Karpas-422 (cell line): ENCODE measurements at regions not wholly inside any gene's neighbourhood (a gene's known extent, or its start where the extent isn't known, plus 50 kb on each side); places are given as distances from the start of the nearest gene placed in this dataset.

ENCODE experiments used
- DNase-seq: peaks from one replicate; pipeline ENCODE4 v3.0.0-alpha.2; 2015
- H2AFZ ChIP-seq: fragments of 200-600 bp; sonication (generic); 2 replicates; pipeline ENCODE4 v1.6.1; 2014; ENCODE audit warnings: antibody characterized with exemption, low read length, mixed read lengths
- H3K27ac ChIP-seq: fragments of 200-600 bp; sonication (generic); 2 replicates; pipeline ENCODE4 v1.5.1; 2014; ENCODE audit warnings: mild to moderate bottlenecking, low read length, moderate library complexity
- H3K27me3 ChIP-seq: fragments of 200-600 bp; sonication (generic); 2 replicates; pipeline ENCODE4 v1.6.1; 2014; ENCODE audit warnings: low read length, mixed read lengths
- H3K36me3 ChIP-seq: fragments of 200-600 bp; sonication (generic); 2 replicates; pipeline ENCODE4 v1.6.1; 2014; ENCODE audit warnings: low read length, mixed read lengths; ENCODE audit not compliant: insufficient read depth
- H3K4me1 ChIP-seq: fragments of 200-600 bp; sonication (generic); 2 replicates; pipeline ENCODE4 v1.6.1; 2014; ENCODE audit warnings: mild to moderate bottlenecking, low read length, mixed read lengths
- H3K4me2 ChIP-seq: fragments of 200-600 bp; sonication (generic); 2 replicates; pipeline ENCODE4 v1.6.1; 2014; ENCODE audit warnings: low read length, low read depth, mild to moderate bottlenecking; ENCODE audit not compliant: poor library complexity, severe bottlenecking
- H3K4me3 ChIP-seq: fragments of 200-600 bp; sonication (generic); 2 replicates; pipeline ENCODE4 v1.5.1; 2014; ENCODE audit warnings: mild to moderate bottlenecking, antibody characterized with exemption, low read length, mixed read lengths
- H3K79me2 ChIP-seq: fragments of 200-600 bp; sonication (generic); 2 replicates; pipeline ENCODE4 v1.6.1; 2014; ENCODE audit warnings: mild to moderate bottlenecking, low read length, mixed read lengths
- H3K9ac ChIP-seq: fragments of 200-600 bp; sonication (generic); 2 replicates; pipeline ENCODE4 v1.6.0; 2014; ENCODE audit warnings: low read length
- H3K9me2 ChIP-seq: fragments of 200-600 bp; sonication (generic), shearing (Covaris generic); replicated peaks from 2 replicates; pipeline ENCODE4 v1.6.0; 2014; ENCODE audit warnings: mild to moderate bottlenecking, low read length, moderate library complexity; ENCODE audit not compliant: insufficient read depth
- H3K9me3 ChIP-seq: fragments of 300-700, 200-600 bp; sonication (generic); 2 replicates; pipeline ENCODE4 v1.6.1; 2014; ENCODE audit warnings: low read length, mixed read lengths
- H4K20me1 ChIP-seq: fragments of 200-600 bp; sonication (generic); 2 replicates; pipeline ENCODE4 v1.6.1; 2014; ENCODE audit warnings: mild to moderate bottlenecking, antibody characterized with exemption, low read length, low read depth; ENCODE audit not compliant: insufficient read depth

DNA sequence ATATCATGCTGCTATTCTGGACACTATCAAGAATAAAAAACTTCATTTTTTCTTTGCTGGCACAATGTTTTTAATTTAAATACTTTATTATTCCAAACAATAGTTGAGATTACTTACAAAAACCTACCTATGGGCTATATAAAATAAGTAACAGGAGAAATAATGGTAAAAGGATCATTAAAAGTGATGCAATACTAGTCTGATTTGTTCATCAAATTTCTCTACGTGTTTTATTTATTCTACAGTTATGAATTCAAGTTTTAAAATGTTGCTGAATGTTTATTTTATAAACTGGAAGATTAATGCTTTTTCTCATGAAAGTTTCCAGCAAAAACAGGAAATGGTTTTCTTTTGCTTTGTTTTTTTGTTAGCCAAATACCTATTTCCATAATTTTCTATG, 662.4 kb upstream of the BRINP3 start:
- Histone ChIP-seq H3K27me3 (no peaks in the 10 kb centered on the region), H4K20me1 (no peaks in the 10 kb centered on the region), H2AFZ (no peak overlapping the region), H3K79me2 (no peaks in the 10 kb centered on the region), H3K9ac (no peak overlapping the region), H3K9me2 (no peaks in the 10 kb centered on the region), H3K36me3 (no peaks in the 10 kb centered on the region), H3K4me2 (no peak overlapping the region), H3K4me1 (no peaks in the 10 kb centered on the region), H3K9me3 (no peaks in the 10 kb centered on the region; the same call in 1 of the 2 replicates), H3K4me3 (no peak overlapping the region), H3K27ac (no peak overlapping the region)
- no peak for DNase-seq

DNA sequence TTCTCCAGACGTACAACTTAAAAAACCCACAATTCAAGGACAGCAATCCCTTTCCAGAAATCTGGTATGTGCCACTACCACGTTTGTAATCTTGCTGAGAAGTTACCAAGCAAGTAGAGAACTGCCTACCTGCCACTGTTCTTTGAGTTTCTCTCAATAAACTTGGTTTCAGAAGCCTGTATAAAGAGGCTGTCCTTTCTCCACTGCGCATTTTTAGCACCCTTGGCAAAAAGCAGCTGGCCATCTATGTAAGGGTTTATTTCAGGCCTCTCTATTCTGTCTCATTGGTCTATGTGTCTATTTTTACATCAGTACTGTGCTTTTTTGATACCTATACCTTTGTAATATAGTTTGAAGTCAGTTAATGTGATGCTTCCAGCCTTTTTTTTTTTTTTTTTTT, 665.1 kb upstream of the BRINP3 start:
- Histone ChIP-seq H3K36me3 (no peaks in the 10 kb centered on the region), H3K4me3 (no peak overlapping the region), H3K9me2 (no peaks in the 10 kb centered on the region), H4K20me1 (no peaks in the 10 kb centered on the region), H3K9ac (no peak overlapping the region), H3K4me2 (no peak overlapping the region), H3K79me2 (no peaks in the 10 kb centered on the region), H3K9me3 (peaks cover 3% of the 10 kb centered on the region; the same call in 1 of the 2 replicates), H3K27ac (no peak overlapping the region), H3K27me3 (no peaks in the 10 kb centered on the region), H2AFZ (no peak overlapping the region), H3K4me1 (no peaks in the 10 kb centered on the region)
- no peak for DNase-seq

DNA sequence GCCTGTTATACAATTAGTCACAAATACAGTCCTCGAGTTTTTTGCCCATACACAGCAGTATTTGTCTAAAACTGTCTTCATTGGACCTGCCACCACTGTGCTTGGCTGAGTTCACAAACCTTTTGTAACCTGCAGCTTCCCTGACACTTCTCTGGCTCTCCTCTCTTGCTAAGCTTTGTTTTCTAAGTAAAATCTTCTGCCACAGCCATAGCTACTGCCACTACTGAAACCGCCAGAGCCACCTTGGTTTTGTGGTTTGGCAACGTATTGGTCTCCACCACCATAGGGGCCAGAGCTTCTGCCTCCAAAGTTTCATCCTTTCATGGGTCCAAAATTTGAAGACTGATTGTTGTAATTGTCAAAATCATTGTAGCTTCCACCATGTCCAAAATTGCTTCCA, 668.2 kb upstream of the BRINP3 start:
- no peak for DNase-seq
- Histone ChIP-seq H3K36me3 (no peaks in the 10 kb centered on the region), H4K20me1 (no peaks in the 10 kb centered on the region), H2AFZ (no peak overlapping the region), H3K4me2 (no peak overlapping the region), H3K9me3 (peaks cover 7% of the 10 kb centered on the region; the same call in 1 of the 2 replicates), H3K4me3 (no peak overlapping the region), H3K27me3 (no peaks in the 10 kb centered on the region), H3K4me1 (no peaks in the 10 kb centered on the region), H3K79me2 (no peaks in the 10 kb centered on the region), H3K9me2 (no peaks in the 10 kb centered on the region), H3K27ac (no peak overlapping the region), H3K9ac (no peak overlapping the region)

DNA sequence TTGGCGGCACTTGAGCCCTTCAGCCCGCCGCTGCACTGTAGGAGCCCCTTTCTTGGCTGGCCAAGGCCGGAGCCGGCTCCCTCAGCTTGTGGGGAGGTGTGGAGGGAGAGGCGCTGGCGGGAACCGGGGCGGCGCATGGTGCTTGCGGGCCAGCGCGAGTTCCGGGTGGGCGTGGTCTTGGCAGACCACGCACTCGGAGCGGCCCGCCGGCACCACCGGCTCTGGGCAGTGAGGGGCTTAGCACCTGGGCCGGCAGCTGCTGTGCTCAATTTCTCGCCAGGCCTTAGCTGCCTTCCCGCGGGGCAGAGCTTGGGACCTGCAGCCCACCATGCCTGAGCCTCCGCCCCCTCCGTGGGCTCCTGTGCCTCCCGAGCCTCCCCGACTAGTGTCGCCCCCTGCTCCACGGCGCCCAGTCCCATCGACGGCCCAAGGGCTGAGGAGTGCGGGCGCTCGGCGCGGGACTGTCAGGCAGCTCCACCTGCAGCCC, 673.7 kb upstream of the BRINP3 start:
- no peaks in the 10 kb centered on the region for H4K20me1 ChIP-seq
- no peak overlapping the region for H3K4me2 ChIP-seq
- peaks cover 30% of the 10 kb centered on the region for H3K9me3 ChIP-seq
- no peak overlapping the region for H3K9ac ChIP-seq
- no peaks in the 10 kb centered on the region for H3K36me3 ChIP-seq
- H3K4me3 ChIP-seq, result no peak overlapping the region
- DNase-seq, result no peak
- H3K9me2 ChIP-seq, result no peaks in the 10 kb centered on the region
- H3K27ac ChIP-seq, result no peak overlapping the region
- no peaks in the 10 kb centered on the region for H3K79me2 ChIP-seq
- no peak overlapping the region for H2AFZ ChIP-seq
- no peaks in the 10 kb centered on the region for H3K4me1 ChIP-seq
- no peaks in the 10 kb centered on the region for H3K27me3 ChIP-seq

DNA sequence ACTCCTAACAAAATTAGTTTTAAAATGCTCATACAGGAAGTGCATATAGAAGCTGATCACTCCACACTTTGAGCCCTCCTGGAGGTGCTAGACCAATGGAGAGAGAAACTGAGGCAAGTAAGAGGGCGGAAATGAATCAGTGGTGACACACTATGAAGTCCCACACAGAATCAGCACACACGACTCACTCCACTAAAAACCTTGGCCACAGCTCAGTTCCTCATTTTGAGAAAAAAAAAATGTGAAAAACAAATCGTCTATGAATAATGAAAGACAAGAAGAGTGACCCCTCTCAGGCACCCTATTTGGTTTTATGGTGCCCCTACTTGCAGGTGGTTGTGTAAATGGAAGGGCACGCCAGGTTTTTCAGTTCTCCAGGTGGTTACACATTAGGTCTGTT, 675.1 kb upstream of the BRINP3 start:
- no peak overlapping the region for H3K27ac ChIP-seq
- H3K79me2 ChIP-seq, result no peaks in the 10 kb centered on the region
- H4K20me1 ChIP-seq, result no peaks in the 10 kb centered on the region
- no peaks in the 10 kb centered on the region for H3K36me3 ChIP-seq
- no peak overlapping the region for H3K4me3 ChIP-seq
- no peaks in the 10 kb centered on the region for H3K27me3 ChIP-seq
- H3K9me2 ChIP-seq, result no peaks in the 10 kb centered on the region
- DNase-seq, result no peak
- no peak overlapping the region for H3K9ac ChIP-seq
- H3K9me3 ChIP-seq, result peaks cover 27% of the 10 kb centered on the region
- no peak overlapping the region; the same call in 1 of the 2 replicates for H2AFZ ChIP-seq
- no peak overlapping the region for H3K4me2 ChIP-seq
- H3K4me1 ChIP-seq, result no peaks in the 10 kb centered on the region

DNA sequence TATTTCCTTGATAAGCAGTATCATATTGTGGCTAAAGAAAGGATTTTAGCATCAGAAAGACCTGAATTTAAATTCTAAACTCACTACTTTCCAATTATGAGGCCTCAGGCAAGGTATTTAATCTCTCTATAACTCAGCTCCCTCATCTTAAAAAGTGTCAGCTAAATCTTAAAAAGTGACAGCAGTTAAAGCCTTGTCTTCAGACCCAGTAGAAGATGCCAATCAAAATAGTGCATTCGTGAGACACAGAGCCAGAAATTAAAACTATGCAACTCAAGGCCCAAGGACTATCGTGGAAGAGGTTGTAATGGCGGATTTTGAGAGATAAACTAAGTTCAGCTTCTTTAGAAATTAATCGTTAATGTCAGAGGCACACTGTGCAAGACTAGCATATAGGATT, 677.5 kb upstream of the BRINP3 start:
- Histone ChIP-seq H3K9ac (no peak overlapping the region), H2AFZ (no peak overlapping the region), H3K79me2 (no peaks in the 10 kb centered on the region)

DNA sequence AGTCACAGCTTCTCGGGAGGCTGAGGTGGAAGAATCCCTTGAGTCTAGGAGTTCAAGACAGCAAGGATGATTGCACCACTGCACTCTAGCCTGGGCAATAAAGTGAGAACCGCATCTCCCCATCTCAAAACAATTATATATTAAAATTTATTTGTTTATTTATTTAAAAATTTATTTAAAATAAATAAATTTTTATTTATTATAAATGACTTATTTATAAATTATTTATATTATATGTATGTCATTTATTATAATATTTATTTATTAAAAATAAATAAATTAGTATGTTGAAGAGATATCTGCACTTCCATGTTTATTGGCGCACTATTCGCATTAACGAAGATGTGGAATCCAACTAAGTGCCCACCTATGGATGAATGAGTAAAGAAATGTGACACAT, 683.2 kb upstream of the BRINP3 start:
- Histone ChIP-seq H4K20me1 (no peaks in the 10 kb centered on the region), H3K9me2 (no peaks in the 10 kb centered on the region), H3K4me2 (no peak overlapping the region), H3K27me3 (no peaks in the 10 kb centered on the region), H3K79me2 (no peaks in the 10 kb centered on the region), H3K4me1 (no peaks in the 10 kb centered on the region), H2AFZ (no peak overlapping the region), H3K4me3 (no peak overlapping the region), H3K27ac (no peak overlapping the region), H3K36me3 (no peaks in the 10 kb centered on the region), H3K9ac (no peak overlapping the region), H3K9me3 (peaks cover 8% of the 10 kb centered on the region; the same call in 1 of the 2 replicates)
- no peak for DNase-seq

More for the DNA sequence above, 677.5 kb upstream of the BRINP3 start:
- no peaks in the 10 kb centered on the region for H3K9me2 ChIP-seq
- H4K20me1 ChIP-seq, result no peaks in the 10 kb centered on the region
- no peak overlapping the region for H3K27ac ChIP-seq
- no peaks in the 10 kb centered on the region for H3K36me3 ChIP-seq
- peaks cover 23% of the 10 kb centered on the region for H3K9me3 ChIP-seq
- no peaks in the 10 kb centered on the region for H3K4me1 ChIP-seq
- H3K4me3 ChIP-seq, result no peak overlapping the region
- no peak for DNase-seq
- H3K27me3 ChIP-seq, result no peaks in the 10 kb centered on the region
- H3K4me2 ChIP-seq, result no peak overlapping the region

DNA sequence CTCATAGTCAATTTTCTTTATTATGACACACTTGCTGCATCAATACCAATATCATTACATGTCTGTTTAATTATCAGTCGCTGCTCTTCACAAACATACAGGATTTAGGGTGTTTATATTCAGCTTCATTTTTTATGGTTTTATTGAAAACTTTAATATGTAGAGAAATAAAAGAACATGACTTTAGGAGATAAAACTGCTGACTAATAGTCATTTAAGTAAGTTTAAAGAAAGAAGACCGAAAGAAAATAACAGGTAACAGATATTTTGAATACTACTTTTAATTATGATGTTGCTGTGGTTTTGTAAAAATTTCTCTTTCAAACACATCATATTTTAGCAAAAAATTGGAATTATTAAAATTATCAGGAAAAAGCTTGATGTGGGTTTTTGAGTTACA, 685.1 kb upstream of the BRINP3 start:
- Histone ChIP-seq H3K4me3 (no peak overlapping the region), H3K27ac (no peak overlapping the region), H3K36me3 (no peaks in the 10 kb centered on the region), H3K9me3 (peaks cover 8% of the 10 kb centered on the region), H3K9ac (no peak overlapping the region), H3K27me3 (no peaks in the 10 kb centered on the region), H3K4me2 (no peak overlapping the region), H2AFZ (no peak overlapping the region), H4K20me1 (no peaks in the 10 kb centered on the region), H3K9me2 (no peaks in the 10 kb centered on the region), H3K79me2 (no peaks in the 10 kb centered on the region), H3K4me1 (no peaks in the 10 kb centered on the region)
- DNase-seq, result no peak

DNA sequence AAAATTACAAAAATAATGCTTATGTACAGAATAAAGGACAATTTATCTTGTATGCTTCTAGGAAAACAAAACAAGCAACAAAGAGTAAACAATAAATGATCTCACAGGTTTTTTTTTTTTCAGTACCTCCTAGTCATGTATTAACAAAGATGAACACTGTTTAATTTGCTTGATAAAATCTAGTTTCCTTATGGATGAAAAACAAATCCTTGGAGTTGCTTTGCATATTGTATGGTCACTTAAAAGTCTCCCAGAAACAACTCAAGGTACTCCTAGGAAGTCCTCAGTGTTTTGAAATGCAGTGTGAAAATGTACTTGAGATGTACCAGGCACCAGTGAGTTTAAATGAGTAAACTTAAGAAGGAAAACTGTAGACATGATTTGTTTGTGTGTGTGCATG, 686.0 kb upstream of the BRINP3 start:
- Histone ChIP-seq H3K4me2 (no peak overlapping the region), H3K9me3 (peaks cover 8% of the 10 kb centered on the region), H3K27me3 (no peaks in the 10 kb centered on the region), H3K4me1 (no peaks in the 10 kb centered on the region), H3K4me3 (no peak overlapping the region), H3K36me3 (no peaks in the 10 kb centered on the region), H3K79me2 (no peaks in the 10 kb centered on the region), H3K27ac (no peak overlapping the region), H4K20me1 (no peaks in the 10 kb centered on the region), H3K9me2 (no peaks in the 10 kb centered on the region), H2AFZ (no peak overlapping the region), H3K9ac (no peak overlapping the region)
- DNase-seq, result no peak
